A549 (cell line): ENCODE measurements at regions not wholly inside any gene's neighbourhood (a gene's known extent, or its start where the extent isn't known, plus 50 kb on each side); places are given as distances from the start of the nearest gene placed in this dataset.

Experiments used
- ATAC-seq, 2 experiments: fragments of 200-7000 bp in 1 of 2; fragments of >200 bp in 1 of 2; cut with Nextera tagmentation in 1 of 2; cut with Tn5 transposase in 1 of 2; 3 replicates each; pipeline versions ENCODE4 v1.8.0 to v1.9.1; 2018 to 2020; ENCODE audit warnings: mild to moderate bottlenecking in 1 of 2, moderate library complexity in 1 of 2
- CTCF ChIA-PET: fragments of 300-600 bp; sonication (Branson Sonifier 250); formaldehyde crosslinking; extraction: SDS; loops from one replicate; lab custom pipeline; 2021; ENCODE audit warnings: antibody characterized with exemption, inconsistent platforms; lab: Yijun Ruan, JAX
- POLR2A ChIA-PET: fragments of 350-600 bp; formaldehyde crosslinking; extraction: SDS; loops from one replicate; lab custom pipeline; 2021; ENCODE audit warnings: antibody characterized with exemption, inconsistent platforms; lab: Yijun Ruan, JAX
- DNase-seq, 2 experiments: peaks; one replicate each; pipeline versions ENCODE4 v3.0.0 to v3.0.0-alpha.2; 2011 to 2016; ENCODE audit warnings: low read depth in 1 of 2, low spot score in 1 of 2
- FAIRE-seq: peaks from 2 replicates; lab custom pipeline; 2011; peaks lifted over from hg19 to GRCh38; lab: Jason Lieb, UNC
- H3K27ac ChIP-seq, 2 experiments: fragments of >200 bp; sonication (Bioruptor Twin); formaldehyde crosslinking; 3 replicates each; pipeline ENCODE4 v1.5.1; 2016 to 2017
- H3K4me1 ChIP-seq: fragments of >200 bp; sonication (Bioruptor Twin); formaldehyde crosslinking; 3 replicates; pipeline ENCODE4 v1.6.1; 2016
- H3K4me2 ChIP-seq: fragments of >200 bp; sonication (Bioruptor Twin); formaldehyde crosslinking; 3 replicates; pipeline ENCODE4 v1.6.1; 2016
- H3K4me3 ChIP-seq: fragments of >200 bp; sonication (Bioruptor Twin); formaldehyde crosslinking; 3 replicates; pipeline ENCODE4 v1.5.1; 2016
- H3K9me3 ChIP-seq: fragments of >200 bp; sonication (Bioruptor Twin); formaldehyde crosslinking; 3 replicates; pipeline ENCODE4 v1.6.1; 2016
- ATOH8 ChIP-seq: fragments of 250-450 bp; sonication (Bioruptor Pico); IDR thresholded peaks from 2 replicates; pipeline ENCODE4 v1.5.0; 2020; ENCODE audit warnings: low read depth, mild to moderate bottlenecking, moderate library complexity
- BCL3 ChIP-seq: fragments of >200 bp; sonication (Bioruptor Twin); formaldehyde crosslinking; IDR thresholded peaks from 3 replicates; pipeline ENCODE4 v1.6.1; 2016
- CBX2 ChIP-seq: fragments of 200-600 bp; sonication (generic); IDR thresholded peaks from 2 replicates; pipeline ENCODE4 v1.6.1; 2016; ENCODE audit warnings: low read depth, mild to moderate bottlenecking, borderline replicate concordance
- CBX8 ChIP-seq: fragments of 200-600 bp; sonication (generic); IDR thresholded peaks from 2 replicates; pipeline ENCODE4 v1.6.1; 2016
- CEBPB ChIP-seq, 2 experiments: fragments of >200 bp in 1 of 2; sonication (Bioruptor Twin) in 1 of 2; formaldehyde crosslinking in 1 of 2; IDR thresholded peaks; 2 replicates each; pipeline ENCODE4 v1.6.1; 2012 to 2016
- CTCF ChIP-seq: fragments of >200 bp; sonication (Bioruptor Twin); formaldehyde crosslinking; IDR thresholded peaks from 3 replicates; pipeline ENCODE4 v1.5.1; 2016
- E2F6 ChIP-seq: IDR thresholded peaks from 2 replicates; pipeline ENCODE4 v1.6.1; 2012; ENCODE audit warnings: low read depth, borderline replicate concordance
- EHMT2 ChIP-seq: fragments of 200-600 bp; sonication (generic); IDR thresholded peaks from 2 replicates; pipeline ENCODE4 v1.6.1; 2016; ENCODE audit warnings: antibody characterized with exemption, low read depth, mild to moderate bottlenecking, moderate library complexity
- FOSB ChIP-seq: fragments of 250-450 bp; sonication (Bioruptor Pico); IDR thresholded peaks from 2 replicates; pipeline ENCODE4 v1.5.0; 2020; ENCODE audit warnings: mild to moderate bottlenecking, moderate library complexity
- FOSL2 ChIP-seq, 2 experiments: fragments of 450-650 bp in 1 of 2; fragments of >200 bp in 1 of 2; sonication (Bioruptor Twin) in 1 of 2; formaldehyde crosslinking; IDR thresholded peaks; 2 replicates each; pipeline versions ENCODE4 v1.5.0 to v1.6.1; 2016 to 2020; ENCODE audit warnings: mild to moderate bottlenecking in 1 of 2, moderate library complexity in 1 of 2
- FOXS1 ChIP-seq: fragments of 250-450 bp; sonication (Bioruptor Pico); IDR thresholded peaks from 2 replicates; pipeline ENCODE4 v1.5.0; 2020; ENCODE audit warnings: mild to moderate bottlenecking, moderate library complexity
- HES2 ChIP-seq: fragments of >200 bp; sonication (Bioruptor Twin); formaldehyde crosslinking; IDR thresholded peaks from 2 replicates; pipeline ENCODE4 v1.6.1; 2016
- HEYL ChIP-seq: fragments of 250-450 bp; sonication (Bioruptor Pico); IDR thresholded peaks from 2 replicates; pipeline ENCODE4 v1.8.0; 2021; ENCODE audit warnings: mild to moderate bottlenecking, moderate library complexity
- HOXA7 ChIP-seq: fragments of 250-450 bp; sonication (Bioruptor Pico); IDR thresholded peaks from 2 replicates; pipeline ENCODE4 v1.5.0; 2020; ENCODE audit warnings: mild to moderate bottlenecking, moderate library complexity
- JUNB ChIP-seq: fragments of >200 bp; sonication (Bioruptor Twin); formaldehyde crosslinking; IDR thresholded peaks from 2 replicates; pipeline ENCODE4 v1.6.1; 2016
- KDM1A ChIP-seq: fragments of 200-600 bp; sonication (generic); IDR thresholded peaks from 2 replicates; pipeline ENCODE4 v1.6.1; 2016; ENCODE audit warnings: low read depth, mild to moderate bottlenecking
- MAX ChIP-seq: IDR thresholded peaks from 2 replicates; pipeline ENCODE4 v1.6.1; 2012
- NR3C1 ChIP-seq: fragments of >200 bp; sonication (Bioruptor Twin); formaldehyde crosslinking; IDR thresholded peaks from 3 replicates; pipeline ENCODE4 v1.6.1; 2017
- POLR2AphosphoS2 ChIP-seq: conservative IDR thresholded peaks from 2 replicates; pipeline ENCODE4 v1.6.1; 2012; ENCODE audit warnings: low read length, improper control_type of control experiment, inconsistent platforms
- RAD21 ChIP-seq, 2 experiments: fragments of >200 bp in 1 of 2; sonication (Bioruptor Twin) in 1 of 2; formaldehyde crosslinking in 1 of 2; IDR thresholded peaks in 1 of 2; conservative IDR thresholded peaks in 1 of 2; 2 replicates in 1 of 2; 3 replicates in 1 of 2; pipeline ENCODE4 v1.6.1; 2012 to 2018; ENCODE audit warnings: inconsistent platforms in 1 of 2
- RARB ChIP-seq: fragments of 250-450 bp; sonication (Bioruptor Pico); IDR thresholded peaks from 2 replicates; pipeline ENCODE4 v1.8.0; 2021; ENCODE audit warnings: mild to moderate bottlenecking, moderate library complexity
- RCOR1 ChIP-seq: fragments of 150-350 bp; IDR thresholded peaks from 2 replicates; pipeline ENCODE4 v1.6.1; 2014; ENCODE audit warnings: antibody characterized with exemption, low read length, low read depth
- RFX5 ChIP-seq: fragments of 450-650 bp; IDR thresholded peaks from 2 replicates; pipeline ENCODE4 v1.7.1; 2014; ENCODE audit warnings: antibody characterized with exemption, mild to moderate bottlenecking, moderate library complexity
- RNF2 ChIP-seq: fragments of 200-600 bp; sonication (generic); IDR thresholded peaks from 2 replicates; pipeline ENCODE4 v1.6.1; 2016; ENCODE audit warnings: low read depth, mild to moderate bottlenecking, antibody characterized with exemption, moderate library complexity, borderline replicate concordance
- SREBF2 ChIP-seq: fragments of 450-650 bp; IDR thresholded peaks from 2 replicates; pipeline ENCODE4 v1.6.1; 2014; ENCODE audit warnings: mild to moderate bottlenecking, moderate library complexity
- USF2 ChIP-seq: fragments of 450-650 bp; IDR thresholded peaks from 2 replicates; pipeline ENCODE4 v1.6.1; 2014; ENCODE audit warnings: antibody characterized with exemption
- ZNF302 ChIP-seq: fragments of 250-450 bp; sonication (Bioruptor Pico); IDR thresholded peaks from 2 replicates; pipeline ENCODE4 v1.9.0; 2021; ENCODE audit warnings: inconsistent platforms, mild to moderate bottlenecking, moderate library complexity
- ZSCAN20 ChIP-seq: fragments of 250-450 bp; sonication (Bioruptor Pico); IDR thresholded peaks from 2 replicates; pipeline ENCODE4 v1.8.0; 2022; ENCODE audit warnings: mild to moderate bottlenecking, moderate library complexity
- WGBS: methylation state at CpG from one replicate; pipeline ENCODE4 v1.1.6; 2017; ENCODE audit errors: missing lambda C conversion rate; 5-methylcytosine and 5-hydroxymethylcytosine counted together

GRCh38 chr4:151573945-151574344 lies 165.0 kb downstream of the FHIP1A start:
- ChIA-PET POLR2A (no interaction called here), CTCF (no interaction called here)
- H3K4me1 ChIP-seq = no peaks in the 10 kb centered on the region
- ATAC-seq (no peak), FAIRE-seq (no peak), DNase-seq (no peak)
- H3K4me3 ChIP-seq = no peak overlapping the region
- H3K9me3 ChIP-seq = no peaks in the 10 kb centered on the region
- WGBS = 62% methylated on average over 1 of the region's 1 CpG
- no peak overlapping the region for H3K4me2 ChIP-seq
- no peak for TF ChIP-seq ZSCAN20 (CRISPR knock-in tag)
- TF ChIP-seq ZNF302 (CRISPR knock-in tag) = no peak
- TF ChIP-seq HES2 = no peak
- no peak for TF ChIP-seq CTCF
- no peak for TF ChIP-seq BCL3
- no peak for TF ChIP-seq FOXS1 (CRISPR knock-in tag)
- no peak for TF ChIP-seq SREBF2
- no peak for TF ChIP-seq EHMT2
- no peak for TF ChIP-seq HEYL (CRISPR knock-in tag)
- TF ChIP-seq JUNB = no peak
- no peak for TF ChIP-seq KDM1A
- no peak for TF ChIP-seq USF2
- no peak for TF ChIP-seq MAX
- TF ChIP-seq E2F6 = no peak
- no peak for TF ChIP-seq FOSB (CRISPR knock-in tag)
- no peak for TF ChIP-seq POLR2AphosphoS2
- TF ChIP-seq RARB (CRISPR knock-in tag) = no peak
- TF ChIP-seq RNF2 = no peak
- H3K27ac ChIP-seq = no peak overlapping the region

- ChIA-PET CTCF (no interaction called here), POLR2A (no interaction called here)
- ATAC-seq = no peak
- TF ChIP-seq NR3C1 (no peak), RNF2 (no peak), HEYL (CRISPR knock-in tag) (no peak), CBX2 (no peak), RAD21 (conservative IDR thresholded peaks at IDR 0.05 in 1 of 2, IDR thresholded peaks at IDR 0.05 in 1 of 2) (no peak), CBX8 (no peak), RCOR1 (no peak), KDM1A (no peak), ATOH8 (CRISPR knock-in tag) (no peak), FOSL2 (IDR thresholded peaks at IDR 0.05) (no peak), FOSL2 (CRISPR knock-in tag; IDR thresholded peaks at IDR 0.05) (no peak), HOXA7 (CRISPR knock-in tag) (no peak), RFX5 (no peak), CEBPB (IDR thresholded peaks at IDR 0.05) (no peak)
- no peaks in the 10 kb centered on the region for H3K4me1 ChIP-seq
- H3K9me3 ChIP-seq = no peaks in the 10 kb centered on the region
- no peak overlapping the region for H3K4me2 ChIP-seq
- no peak overlapping the region for H3K27ac ChIP-seq
- FAIRE-seq = no peak
- no peak for DNase-seq
- no peak overlapping the region for H3K4me3 ChIP-seq
Observed at GRCh38 chr4:151574968-151575367, 166.0 kb downstream of the FHIP1A start.
